CD4-positive, alpha-beta T cell treated with Interleukin-17A for 4 hours (primary cell): ENCODE measurements at regions not wholly inside any gene's neighbourhood (a gene's known extent, or its start where the extent isn't known, plus 50 kb on each side); places are given as distances from the start of the nearest gene placed in this dataset.
A peak's percentile ranks its signal among the peaks of the same experiment; 100 is the strongest.

Source experiments
- DNase-seq: peaks from one replicate; pipeline ENCODE4 v3.0.0-alpha.2; 2020; ENCODE audit warnings: mixed read lengths

DNA sequence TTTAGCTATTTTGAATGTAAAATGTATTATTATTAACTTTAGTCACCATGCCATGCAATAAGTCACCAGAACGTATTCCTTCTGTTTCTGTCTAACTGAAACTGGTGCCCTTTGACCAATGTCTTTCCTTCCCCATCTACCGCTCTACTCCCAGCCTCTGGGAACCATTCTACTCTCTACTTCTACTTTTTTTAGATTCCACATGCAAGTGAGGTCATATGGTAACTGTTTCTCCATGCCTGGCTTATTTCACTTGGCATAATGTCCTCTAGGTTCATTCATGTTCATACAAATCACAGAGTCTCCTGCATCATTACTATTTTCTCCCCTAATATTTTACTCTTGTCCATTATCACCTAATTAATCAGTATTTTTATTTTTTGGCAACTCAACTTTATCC lies 160.1 kb downstream of the TMX1 start:
- DNase-seq = no peak

DNA sequence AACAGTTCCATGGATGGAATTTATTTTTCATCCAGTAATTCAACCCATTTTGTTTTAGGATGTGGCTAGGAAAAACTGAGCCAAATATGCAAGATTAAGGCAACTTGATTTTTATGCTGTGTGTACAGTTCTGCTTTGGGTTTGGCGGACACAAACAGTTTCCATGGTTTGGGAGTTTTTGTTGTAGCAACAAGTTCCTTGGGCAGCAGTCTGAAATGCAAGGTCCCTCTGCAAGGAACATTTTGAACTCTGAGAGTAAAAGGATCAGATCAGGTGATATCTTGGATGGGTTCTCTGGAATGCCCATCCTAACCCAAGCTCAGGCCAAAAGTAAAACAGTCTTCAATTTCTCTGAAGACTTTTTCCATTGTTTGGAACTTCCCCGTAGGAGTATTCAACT lies 161.2 kb downstream of the TMX1 start:
- no peak for DNase-seq

DNA sequence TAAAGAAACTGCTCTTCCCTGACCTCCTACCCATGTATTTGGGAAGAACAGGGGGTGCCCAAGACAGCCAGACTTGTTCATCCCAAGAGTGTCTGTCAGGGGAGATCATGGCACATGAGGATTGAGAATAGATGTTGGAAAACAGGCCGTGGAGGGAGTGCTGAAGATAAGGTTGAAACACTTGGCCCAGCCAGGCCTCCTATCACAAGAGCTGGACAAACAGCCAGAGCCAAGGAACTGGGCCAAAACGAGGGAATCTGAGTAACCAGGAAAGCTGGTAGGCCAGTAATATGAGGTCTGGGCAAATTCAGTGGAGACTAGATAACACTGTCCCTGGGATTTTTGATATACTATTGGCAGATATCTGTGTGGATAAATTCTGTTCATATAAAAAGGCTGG lies 161.7 kb downstream of the TMX1 start:
- no peak for DNase-seq

DNA sequence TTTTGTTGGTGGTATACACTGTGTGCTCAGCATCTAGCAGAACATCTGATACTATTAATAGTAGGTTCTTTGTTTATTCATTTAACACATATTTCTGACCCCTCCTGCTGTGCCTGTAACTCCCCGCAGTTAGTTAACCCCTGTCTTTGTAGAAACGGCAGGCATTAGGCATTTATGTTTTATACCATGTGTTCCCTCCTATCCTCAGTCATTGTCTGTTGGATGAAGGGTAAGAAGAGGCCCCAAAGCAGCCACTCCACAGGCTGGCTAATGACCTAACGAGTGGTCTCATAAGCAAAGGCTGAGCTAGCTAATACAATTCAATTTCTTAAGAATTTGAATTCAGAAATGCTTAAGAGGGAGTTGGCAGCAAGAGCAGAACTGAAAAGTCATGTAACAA lies 170.8 kb downstream of the TMX1 start:
- DNase-seq = no peak

DNA sequence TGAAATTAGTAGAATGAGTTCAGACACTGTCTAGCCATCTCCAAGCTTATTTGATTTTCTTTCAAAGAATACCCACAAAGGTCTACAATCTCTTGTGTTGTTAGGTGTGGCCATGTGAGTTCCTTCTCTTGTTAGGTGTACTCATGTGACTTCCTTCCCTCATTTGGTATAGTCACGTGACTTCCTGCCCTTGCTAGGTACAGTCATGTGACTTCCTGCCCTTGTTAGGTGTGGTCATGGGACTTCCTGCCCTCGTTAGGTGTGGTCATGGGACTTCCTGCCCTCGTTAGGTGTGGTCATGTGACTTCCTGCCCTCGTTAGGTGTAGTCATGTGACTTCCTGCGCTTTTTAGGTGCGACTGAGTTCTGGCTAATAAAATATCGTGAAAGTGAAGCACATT lies 179.6 kb downstream of the TMX1 start:
- peak; percentile 12 for DNase-seq

DNA sequence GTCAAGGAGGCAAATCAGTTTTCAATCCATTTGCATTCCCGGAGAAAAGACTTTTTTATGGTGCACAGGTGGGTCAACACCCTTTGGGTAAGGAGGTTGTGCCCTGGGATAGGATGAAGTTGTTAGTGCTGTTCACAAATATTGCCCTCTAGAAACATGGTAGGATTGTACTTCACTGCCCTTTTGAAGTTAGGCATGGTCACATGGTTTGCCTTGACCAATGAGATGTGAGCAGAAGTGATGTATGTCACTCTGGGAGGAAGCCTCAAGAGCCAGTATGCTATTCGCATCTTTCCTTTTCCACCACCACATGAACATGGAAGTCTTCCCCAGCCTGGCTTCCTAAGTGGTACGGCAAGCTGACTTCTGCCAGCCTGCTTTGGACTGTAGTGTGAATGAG lies 182.7 kb downstream of the TMX1 start:
- DNase-seq = no peak

DNA sequence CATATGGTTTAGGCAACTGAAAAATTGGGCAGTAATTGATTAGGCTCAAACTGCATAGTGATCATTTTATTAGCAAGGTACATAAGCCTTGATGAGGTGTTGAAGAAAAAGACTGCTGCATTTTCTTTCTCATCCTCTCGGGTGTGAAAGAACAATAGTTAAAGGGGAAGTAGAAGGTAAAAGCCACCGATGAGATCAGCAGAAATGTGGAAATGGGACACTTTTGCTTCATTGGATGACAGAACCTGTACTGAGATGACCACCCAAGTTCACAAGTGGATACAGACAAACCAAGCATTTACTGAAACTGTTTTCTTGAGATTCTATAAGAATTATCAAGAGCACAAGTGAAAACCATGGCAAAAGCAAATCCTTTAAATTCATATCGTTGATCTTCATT lies 184.0 kb downstream of the TMX1 start:
- no peak for DNase-seq

DNA sequence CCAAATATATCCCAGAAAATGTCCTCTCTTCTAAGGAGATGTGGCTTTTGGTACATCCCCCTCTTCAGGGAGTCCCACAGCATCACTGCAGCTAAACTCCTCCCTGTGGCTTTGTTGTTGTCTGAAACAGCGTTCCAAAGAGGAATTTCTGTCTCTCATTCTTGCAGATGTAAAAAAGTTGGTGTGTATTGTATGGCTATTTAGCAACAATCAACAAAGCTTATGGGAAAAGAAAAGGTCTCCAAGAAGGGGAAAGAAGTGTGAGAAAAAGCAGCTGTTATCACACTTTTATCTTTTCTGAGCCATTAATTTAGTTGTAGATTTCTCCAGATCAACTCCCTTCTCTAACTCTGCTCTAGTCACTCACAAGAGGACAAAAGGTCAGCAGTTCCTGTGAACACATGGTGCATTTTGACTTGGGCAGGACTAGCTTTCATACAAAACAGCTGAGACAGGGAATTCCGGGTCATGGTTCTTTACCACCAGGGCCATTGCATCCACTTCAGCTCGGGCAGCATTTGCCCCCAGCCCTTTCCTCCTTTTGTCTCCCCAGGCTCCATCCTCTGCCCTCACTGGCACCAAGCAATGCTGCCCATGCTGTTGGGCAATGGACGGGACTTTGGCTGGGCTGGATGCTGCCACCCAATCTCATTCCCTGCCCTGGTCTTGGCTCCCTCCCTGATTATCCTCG lies 184.7 kb downstream of the TMX1 start:
- DNase-seq = no peak

DNA sequence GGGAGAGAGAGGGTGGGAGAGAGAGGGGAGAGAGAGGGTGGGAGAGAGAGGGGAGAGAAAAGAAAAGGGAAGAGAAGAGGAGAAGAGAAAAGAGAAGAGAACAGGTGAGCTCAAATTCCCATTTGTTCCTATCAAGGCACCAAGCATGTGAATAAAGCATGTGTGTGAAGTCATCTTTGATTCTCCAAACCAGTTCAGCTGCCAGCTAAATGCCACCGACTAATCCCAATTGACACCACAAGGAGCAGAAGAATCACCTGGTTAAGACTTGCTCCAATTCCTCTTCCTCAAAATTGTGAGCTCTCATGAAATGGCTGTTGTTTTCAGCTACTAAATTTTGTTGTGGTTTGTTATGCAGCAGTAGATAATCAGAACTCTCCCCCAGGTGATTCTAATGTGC lies 188.9 kb downstream of the TMX1 start:
- DNase-seq = no peak

DNA sequence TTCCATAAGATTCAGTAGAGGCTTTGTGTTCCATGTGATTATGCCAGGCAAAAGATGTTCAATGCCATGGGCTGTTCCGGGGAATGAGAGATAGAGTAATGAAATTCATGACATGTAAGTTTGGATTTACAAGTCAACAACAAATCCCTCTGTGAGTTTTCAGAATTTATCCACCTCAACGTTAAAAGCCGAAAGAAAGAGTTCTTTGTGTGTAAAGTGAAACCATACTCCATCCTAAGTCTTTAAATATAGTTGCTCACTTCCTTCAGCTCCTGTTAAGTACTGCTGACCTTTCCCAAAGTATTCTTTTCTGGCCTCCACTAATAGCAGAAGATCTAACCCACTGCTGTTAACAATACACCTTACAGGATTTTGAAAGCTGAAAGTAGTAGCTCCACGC lies 190.0 kb downstream of the TMX1 start:
- no peak for DNase-seq

DNA sequence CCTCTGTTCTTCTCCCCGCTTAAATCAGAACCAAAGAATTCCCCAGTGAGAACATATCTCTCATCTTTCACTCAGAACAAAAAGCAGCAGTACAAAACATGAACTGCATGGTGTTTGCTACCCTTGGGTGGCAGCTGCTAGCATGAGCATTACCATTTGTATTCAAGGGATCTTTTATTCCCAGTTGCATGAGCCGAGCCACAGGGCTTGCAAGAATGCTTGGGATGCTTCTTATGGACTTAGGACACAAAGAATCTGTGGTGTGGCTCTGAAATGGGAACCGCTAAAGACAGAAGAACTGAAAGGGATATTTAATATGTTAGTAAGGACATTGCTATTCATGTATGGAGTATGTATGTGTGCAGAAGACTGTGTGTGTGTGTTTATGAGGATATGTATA lies 190.6 kb downstream of the TMX1 start:
- no peak for DNase-seq

DNA sequence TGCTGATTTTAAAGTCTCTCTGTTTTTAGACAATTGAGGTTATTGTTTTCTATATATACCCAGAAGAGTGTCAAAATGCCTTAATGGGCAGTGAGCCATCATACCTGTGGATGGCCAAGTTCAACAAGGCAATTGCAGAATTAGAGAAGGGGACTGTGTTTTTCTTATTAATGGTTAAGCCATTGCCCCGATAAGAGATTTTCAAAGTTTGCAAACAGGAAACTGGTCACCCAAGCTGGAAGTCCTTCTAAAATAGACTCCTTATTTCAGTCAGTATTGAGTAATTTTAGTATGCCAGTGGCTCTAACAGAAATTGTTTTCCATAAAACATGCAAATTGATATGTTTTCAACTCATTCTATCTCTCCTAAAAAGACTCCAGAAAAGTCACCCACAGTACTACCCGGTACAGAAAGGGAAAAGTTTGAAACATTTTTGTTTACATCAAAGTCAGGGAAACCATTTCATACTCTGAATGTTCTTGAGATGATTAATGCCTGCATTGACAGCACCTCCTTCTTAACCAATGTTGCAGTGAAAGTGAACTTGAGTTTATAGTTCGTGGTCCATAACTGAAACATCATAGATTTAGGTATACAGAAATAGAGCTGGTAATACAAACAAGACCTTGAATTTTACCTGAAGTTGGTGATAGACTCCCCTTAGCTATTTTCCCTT lies 191.1 kb downstream of the TMX1 start:
- DNase-seq = no peak

DNA sequence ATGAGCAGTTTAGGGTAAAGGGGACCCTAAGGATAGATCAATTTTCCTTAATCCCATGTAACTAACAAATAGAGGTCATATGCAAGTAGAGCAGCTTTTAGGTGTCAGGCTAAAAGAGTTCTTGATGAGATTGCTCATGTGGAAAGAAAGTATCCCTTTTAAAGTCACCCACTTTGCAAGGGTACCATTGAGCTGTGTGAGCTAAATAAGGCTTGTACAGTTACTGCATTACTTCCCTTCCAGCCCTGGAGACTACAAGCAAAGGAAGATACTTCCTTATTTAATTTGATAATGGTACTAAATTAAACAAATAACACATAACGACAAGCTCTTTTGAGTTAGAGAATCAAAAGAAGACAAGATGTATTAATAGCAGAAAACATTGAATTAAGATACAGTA lies 191.7 kb downstream of the TMX1 start:
- no peak for DNase-seq

DNA sequence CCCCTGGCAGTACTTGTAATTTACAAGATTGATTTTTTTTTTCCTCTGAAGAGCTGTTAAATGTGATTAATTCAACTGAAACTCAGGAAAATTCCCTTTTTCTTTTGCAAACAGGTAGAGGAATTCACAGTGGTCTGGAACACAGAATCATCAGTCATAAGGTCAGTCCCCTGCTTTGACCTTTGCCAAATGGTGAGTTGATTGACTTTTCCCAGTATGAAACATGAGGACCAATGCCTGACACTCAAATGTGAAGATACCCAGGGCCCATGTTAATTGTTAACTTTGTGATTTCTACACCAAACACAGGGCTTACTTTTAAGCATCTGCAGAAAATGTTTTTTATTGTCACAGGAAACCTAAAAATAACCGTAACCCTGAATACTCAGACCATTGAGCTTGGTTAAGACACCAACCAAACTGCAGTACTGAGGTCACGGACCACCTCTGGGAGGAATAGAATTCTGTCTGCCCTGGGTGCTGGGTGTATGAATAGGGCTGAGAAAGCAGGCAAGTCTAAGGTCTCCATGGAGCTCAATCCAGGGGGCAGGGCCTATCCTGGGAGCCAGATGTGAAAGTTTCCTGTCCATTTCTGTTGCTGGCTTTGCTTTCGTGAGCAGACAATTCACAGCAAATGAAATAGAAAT lies 192.4 kb downstream of the TMX1 start:
- no peak for DNase-seq

DNA sequence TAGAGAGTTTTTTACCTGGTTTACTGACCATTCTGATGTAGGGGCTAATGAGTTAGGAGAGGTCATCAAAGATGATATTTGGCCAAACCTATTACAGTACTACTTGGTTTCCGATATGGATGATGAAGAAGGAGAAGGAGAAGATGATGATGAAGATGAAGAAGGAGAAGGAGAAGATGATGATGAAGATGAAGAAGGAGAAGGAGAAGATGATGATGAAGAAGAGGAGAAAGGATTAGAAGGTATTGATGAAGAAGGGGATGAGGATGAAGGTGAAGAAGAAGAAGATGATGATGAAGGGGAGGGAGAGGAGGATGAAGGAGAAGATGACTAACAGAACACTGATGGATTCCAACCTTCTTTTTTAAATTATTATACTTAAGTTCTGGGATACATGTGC lies 196.6 kb downstream of the TMX1 start:
- no peak for DNase-seq

DNA sequence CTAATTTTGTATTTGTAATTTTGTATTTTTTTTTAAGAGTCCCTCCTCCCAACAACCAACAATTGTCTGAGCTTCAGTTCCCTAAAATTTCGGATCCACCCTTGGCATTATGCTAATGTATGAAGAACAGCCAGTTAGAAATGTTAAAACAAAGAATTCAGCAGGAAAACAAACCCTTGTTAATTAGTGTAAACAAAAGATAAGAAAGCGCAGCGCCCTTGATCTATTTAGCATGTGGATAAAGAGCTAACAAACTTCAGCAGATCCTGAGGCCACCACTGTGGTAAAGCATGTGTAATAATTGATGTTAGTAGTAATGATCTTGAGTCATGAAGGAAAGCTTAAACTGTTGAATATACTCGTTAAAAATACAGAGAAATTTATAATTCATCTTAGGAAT lies 199.8 kb downstream of the TMX1 start:
- DNase-seq = no peak

DNA sequence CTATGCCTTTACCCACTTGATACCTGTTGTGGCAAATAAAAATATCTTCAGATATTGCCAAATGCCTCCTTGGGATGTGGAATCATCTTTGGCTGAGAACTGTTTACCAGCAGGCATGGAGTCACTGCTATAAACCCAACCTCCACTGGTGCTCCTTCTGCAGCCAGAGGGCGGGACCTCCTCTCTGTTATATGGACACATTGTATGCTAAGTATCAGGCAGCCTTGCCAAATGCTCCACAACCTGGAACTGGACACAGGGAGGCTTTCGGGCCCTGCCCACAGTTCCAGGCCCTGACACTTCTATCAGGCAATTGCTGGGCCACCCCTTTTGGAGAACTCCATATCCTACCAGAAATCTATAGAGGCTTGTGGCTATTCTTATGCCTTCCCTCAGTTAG lies 201.0 kb downstream of the TMX1 start:
- DNase-seq = no peak

DNA sequence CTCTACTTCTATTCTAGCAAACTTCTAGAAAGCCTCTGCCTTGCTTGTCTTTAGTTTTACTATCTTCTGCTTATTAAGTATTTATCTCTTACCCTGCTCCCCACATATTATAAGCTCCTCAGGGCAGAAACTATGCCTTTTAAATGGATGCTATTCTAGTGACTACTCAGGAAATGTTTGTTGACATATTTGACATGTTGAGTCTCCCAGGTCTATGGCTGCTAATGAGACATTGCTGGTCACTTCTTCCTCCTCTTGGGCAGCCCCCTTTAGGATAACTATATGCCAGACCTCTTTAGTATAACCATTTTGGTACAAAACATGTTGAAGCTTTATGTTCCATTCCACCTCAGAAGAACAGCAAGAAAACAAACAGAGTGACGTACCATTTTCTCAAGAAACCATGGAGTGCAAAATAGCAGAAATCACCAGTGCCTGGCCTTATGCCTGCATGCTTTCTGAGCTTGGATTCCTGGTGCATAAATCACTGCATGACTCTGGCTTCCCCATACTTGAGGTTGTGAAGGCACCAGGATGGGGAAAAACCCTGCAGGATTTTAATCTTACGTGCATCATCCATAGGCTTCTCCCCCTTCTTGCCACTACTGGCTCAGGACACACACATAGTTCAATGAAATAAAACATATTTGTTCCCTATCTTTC lies 202.6 kb downstream of the TMX1 start:
- no peak for DNase-seq

DNA sequence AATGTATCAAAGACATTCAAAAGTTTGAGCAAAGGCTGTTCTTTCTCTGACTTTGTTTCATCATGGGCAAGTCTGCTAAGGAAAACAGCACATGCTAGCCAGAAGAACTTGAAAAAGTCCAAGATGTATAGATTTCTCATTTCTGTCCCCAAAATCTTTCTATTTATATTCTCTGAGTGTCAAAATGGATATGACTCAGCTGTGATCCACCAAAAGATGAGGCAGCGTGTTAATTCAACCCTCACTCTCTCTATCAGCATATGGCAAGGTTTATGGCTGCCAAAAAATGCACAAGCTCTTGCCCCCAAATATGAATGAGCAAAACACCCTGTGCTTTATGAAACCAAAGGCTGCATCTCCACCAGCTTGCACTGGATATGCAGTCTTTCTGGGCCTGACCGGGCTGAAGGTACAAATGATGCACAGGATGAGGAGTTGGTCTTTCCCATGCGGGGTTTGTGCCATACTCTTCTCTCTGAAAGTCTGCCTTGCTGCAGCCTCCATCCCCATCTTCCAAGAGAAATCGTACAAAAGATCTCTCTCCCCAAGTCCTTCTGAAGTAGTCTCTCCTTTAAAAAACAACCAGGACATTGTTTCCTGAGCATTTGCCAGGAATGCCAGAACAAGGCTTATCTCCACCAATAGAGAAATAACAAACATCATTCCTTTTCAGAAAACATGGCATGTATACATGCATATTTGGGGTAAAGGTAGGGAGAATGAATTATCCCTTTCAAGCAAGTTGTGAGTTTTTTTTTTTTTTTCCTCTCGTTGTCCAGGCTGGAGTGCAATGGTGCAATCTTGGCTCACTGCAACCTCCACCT lies 203.4 kb downstream of the TMX1 start:
- DNase-seq = no peak

DNA sequence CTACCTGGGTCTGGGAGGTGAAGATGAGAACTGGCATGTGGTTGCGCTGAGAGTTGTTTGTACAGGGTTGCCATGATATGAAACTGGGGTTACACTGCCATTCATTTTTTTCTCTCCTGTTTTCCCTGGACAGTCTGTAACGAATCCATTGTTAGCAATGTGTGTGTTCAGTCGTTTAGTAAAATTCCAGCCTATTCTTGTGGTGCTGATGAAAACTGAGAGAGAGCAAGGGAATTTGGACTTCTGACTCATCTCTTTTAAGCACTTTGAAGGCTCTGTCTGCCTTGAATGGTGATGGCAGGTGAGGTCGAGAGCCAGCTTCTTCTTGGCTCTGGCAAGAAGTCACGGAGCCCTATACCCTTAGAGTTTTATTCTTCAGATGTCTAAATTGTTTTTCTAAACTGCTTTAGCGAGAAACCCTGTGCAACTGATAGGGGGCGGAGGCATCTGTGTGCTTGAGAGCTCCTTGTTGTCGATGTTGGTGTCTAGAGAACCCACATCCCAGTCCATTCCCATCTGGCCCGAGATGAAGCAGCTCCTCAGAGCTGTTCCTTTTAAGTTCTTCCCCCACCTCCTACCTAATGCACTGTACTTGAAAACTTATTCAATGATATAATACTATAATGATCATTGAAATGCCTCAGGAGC lies 204.4 kb downstream of the TMX1 start:
- DNase-seq = no peak

DNA sequence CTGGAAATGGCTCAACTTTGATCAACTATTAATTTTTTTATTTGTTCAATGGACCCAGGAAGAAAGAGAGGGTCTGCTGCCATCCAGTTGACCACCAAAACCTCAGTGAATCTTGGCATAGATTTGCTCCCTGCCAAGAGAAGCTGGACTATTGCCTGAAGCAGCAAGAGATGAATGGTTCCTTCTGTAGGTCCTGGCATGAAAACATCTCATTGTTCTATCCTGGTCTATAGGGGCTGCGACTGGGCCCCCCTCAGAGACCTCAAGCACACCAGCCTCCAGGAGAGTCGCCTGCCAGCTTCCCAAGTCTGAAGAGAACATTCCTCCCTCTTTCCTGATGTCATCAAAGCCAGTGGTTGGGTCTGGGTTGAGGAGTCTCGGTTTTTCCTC lies 204.9 kb downstream of the TMX1 start:
- no peak for DNase-seq

DNA sequence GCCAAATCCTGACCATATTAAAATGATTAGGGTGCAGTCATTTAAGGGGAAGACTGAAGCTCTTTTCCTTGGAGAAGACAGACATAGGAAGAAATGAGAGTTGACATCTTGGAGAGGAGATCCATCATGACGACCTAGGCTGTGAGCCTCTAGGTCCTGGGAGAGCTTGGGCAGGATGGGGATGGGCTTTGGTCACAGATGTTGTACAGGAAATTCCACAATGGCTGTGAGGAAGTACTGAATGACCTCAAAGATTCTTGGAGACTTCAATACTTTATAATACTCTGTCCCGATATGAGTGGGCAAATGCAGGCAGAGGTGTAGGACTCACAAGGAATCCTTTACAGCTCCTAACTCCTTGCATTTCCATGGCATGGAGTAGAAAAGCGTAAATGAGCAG lies 204.9 kb upstream of the FRMD6 start:
- no peak for DNase-seq

DNA sequence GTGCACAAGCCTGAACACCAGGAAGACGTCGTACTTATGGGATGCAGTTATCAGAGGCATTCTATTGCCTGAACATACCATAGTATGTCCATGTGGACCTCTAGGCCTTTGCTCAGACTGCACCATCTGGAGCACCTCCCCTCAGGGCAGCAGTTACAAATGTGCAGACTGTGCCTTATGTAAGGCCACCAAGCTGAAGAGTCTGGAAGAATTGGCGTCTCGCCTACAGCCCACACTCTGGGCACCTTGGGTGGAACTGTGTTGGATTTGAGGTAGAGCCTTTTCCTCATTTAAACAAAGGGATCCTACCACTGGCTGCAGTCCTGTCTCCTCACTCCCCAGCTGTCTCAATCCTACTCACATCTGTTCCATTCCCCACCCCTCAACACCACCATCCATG lies 204.3 kb upstream of the FRMD6 start:
- no peak for DNase-seq
